PC-3 (cell line): ENCODE measurements at regions not wholly inside any gene's neighbourhood (a gene's known extent, or its start where the extent isn't known, plus 50 kb on each side); places are given as distances from the start of the nearest gene placed in this dataset.

Source experiments
- ATAC-seq: fragments of 200-7000 bp; cut with Tn5 transposase; 2 replicates; pipeline ENCODE4 v1.9.1; 2020; ENCODE audit warnings: mild to moderate bottlenecking, moderate library complexity
- BruUV-seq: library from RNA; stranded (reverse); fragments of 400-500 nt; replicated peaks from 2 replicates; lab custom pipeline; 2021; lab: Mats Ljungman, UMichigan
- CTCF ChIA-PET: fragments of 300-600 bp; sonication (Branson Sonifier 250); formaldehyde crosslinking; loops from one replicate; lab custom pipeline; 2022; ENCODE audit warnings: antibody characterized with exemption; lab: Charles Lee
- POLR2A ChIA-PET: fragments of 300-600 bp; sonication (Branson Sonifier 250); formaldehyde crosslinking; loops from one replicate; lab custom pipeline; 2022; ENCODE audit warnings: antibody characterized with exemption; ENCODE audit not compliant: unreplicated experiment; lab: Charles Lee
- DNase-seq: peaks from one replicate; pipeline ENCODE4 v3.0.0-alpha.2; 2015
- H2AFZ ChIP-seq: fragments of 300-600 bp; sonication (generic); 2 replicates; pipeline ENCODE4 v1.6.0; 2016; ENCODE audit warnings: antibody characterized with exemption, low read length
- H3F3A ChIP-seq: fragments of 300-600 bp; sonication (generic); one replicate; pipeline ENCODE4 v1.6.0; 2017; ENCODE audit warnings: antibody characterized with exemption, low read length, control low read depth, mild to moderate bottlenecking; ENCODE audit not compliant: unreplicated experiment
- H3K27ac ChIP-seq: fragments of 300-600 bp; sonication (generic); 2 replicates; pipeline ENCODE4 v1.5.1; 2016; ENCODE audit warnings: mild to moderate bottlenecking, low read length
- H3K27me3 ChIP-seq: fragments of 300-600 bp; sonication (generic); 2 replicates; pipeline ENCODE4 v1.6.1; 2016; ENCODE audit warnings: low read length, mixed read lengths
- H3K36me3 ChIP-seq: fragments of 300-600 bp; sonication (generic); 2 replicates; pipeline ENCODE4 v1.6.1; 2016; ENCODE audit warnings: low read depth, mixed run types, low read length, mixed read lengths
- H3K4me1 ChIP-seq: fragments of 300-600 bp; sonication (generic); 2 replicates; pipeline ENCODE4 v1.5.1; 2016; ENCODE audit warnings: low read length; ENCODE audit not compliant: insufficient read depth
- H3K4me2 ChIP-seq: fragments of 300-600 bp; sonication (generic); 2 replicates; pipeline ENCODE4 v1.6.0; 2016; ENCODE audit warnings: low read length
- H3K4me3 ChIP-seq: fragments of 300-600 bp; sonication (generic); 2 replicates; pipeline ENCODE4 v1.5.1; 2016; ENCODE audit warnings: mild to moderate bottlenecking, low read length, mixed read lengths
- H3K79me2 ChIP-seq: fragments of 300-600 bp; sonication (generic); 2 replicates; pipeline ENCODE4 v1.6.1; 2017; ENCODE audit warnings: low read length, mixed read lengths
- H3K9ac ChIP-seq: fragments of 300-600 bp; sonication (generic); 2 replicates; pipeline ENCODE4 v1.6.0; 2016; ENCODE audit warnings: mild to moderate bottlenecking, low read length
- H3K9me2 ChIP-seq: fragments of 300-600 bp; sonication (generic); replicated peaks from 2 replicates; pipeline ENCODE4 v1.6.1; 2016; ENCODE audit warnings: mixed run types, low read length, mixed read lengths
- H3K9me3 ChIP-seq: fragments of 300-600 bp; sonication (generic); 2 replicates; pipeline ENCODE4 v1.6.1; 2016; ENCODE audit warnings: low read length, mixed read lengths
- H4K20me1 ChIP-seq: fragments of 300-600 bp; sonication (generic); 2 replicates; pipeline ENCODE4 v1.6.1; 2016; ENCODE audit warnings: low read length, mixed read lengths
- EZH2 ChIP-seq: fragments of 300-600 bp; sonication (generic); IDR thresholded peaks from one replicate; pipeline ENCODE4 v1.6.1; 2017; ENCODE audit warnings: antibody characterized with exemption, mild to moderate bottlenecking, low read length; ENCODE audit not compliant: unreplicated experiment
- EZH2phosphoT487 ChIP-seq: fragments of 300-600 bp; sonication (generic); IDR thresholded peaks from 2 replicates; pipeline ENCODE4 v1.6.1; 2018; ENCODE audit warnings: mild to moderate bottlenecking, antibody characterized with exemption, low read length, borderline replicate concordance
- intact Hi-C: fragments of 100-400 bp; cut with micrococcal nuclease; formaldehyde crosslinking; loops from 2 replicates; pipeline ENCODE4 v1.9.0; 2023
- TF ChIP-seq, protein P1 (sequence below): fragments of 300-600 bp; sonication (generic); conservative IDR thresholded peaks from 2 replicates; pipeline ENCODE4 v1.5.1; 2017; ENCODE audit warnings: antibody characterized with exemption, low read depth, mild to moderate bottlenecking, low read length

DNA sequence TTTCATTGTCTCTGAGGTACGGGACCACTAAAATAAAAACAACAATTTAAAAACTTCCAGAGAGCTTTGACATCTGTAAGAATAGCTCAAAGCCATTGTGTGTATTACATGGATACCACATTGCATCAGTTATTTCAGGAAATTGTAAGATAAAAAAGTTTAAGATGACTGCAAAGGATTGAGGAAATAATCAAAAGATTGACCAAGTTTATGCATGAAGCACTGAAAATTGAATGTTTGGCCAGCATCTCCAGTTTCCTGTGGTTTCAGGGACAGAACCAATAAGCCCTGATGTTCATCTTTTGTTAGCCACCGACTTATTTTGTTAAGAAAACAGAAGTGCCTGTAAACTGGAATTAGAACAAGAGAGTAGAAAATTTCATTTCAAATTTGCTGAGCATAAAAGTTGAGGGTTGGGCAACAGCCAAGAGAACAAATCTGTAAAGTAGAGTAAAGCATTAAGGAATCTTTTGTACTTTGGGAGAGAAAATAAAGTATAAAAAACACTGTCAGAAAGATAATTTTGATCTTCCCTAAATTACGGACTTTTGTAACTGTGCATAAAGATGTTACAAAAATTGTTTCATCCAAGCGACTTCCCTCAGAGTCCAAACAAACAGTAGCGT, 211.5 kb upstream of the P2RY1 start:
- Histone ChIP-seq H4K20me1 (no peaks in the 10 kb centered on the region), H3K36me3 (no peaks in the 10 kb centered on the region), H3K27ac (no peak overlapping the region), H3F3A (no peaks in the 10 kb centered on the region), H3K9ac (no peak overlapping the region), H3K4me2 (no peak overlapping the region), H2AFZ (no peak overlapping the region), H3K4me3 (no peak overlapping the region), H3K79me2 (no peaks in the 10 kb centered on the region), H3K4me1 (no peaks in the 10 kb centered on the region), H3K9me3 (no peaks in the 10 kb centered on the region), H3K9me2 (no peaks in the 10 kb centered on the region), H3K27me3 (peaks cover 59% of the 10 kb centered on the region)
- CTCF ChIA-PET, result no interaction called here
- POLR2A ChIA-PET, result no interaction called here
- no peak for DNase-seq
- no peak for ATAC-seq
- TF ChIP-seq EZH2phosphoT487 (no peak), EZH2 (no peak)
- TF ChIP-seq, protein P1, sequence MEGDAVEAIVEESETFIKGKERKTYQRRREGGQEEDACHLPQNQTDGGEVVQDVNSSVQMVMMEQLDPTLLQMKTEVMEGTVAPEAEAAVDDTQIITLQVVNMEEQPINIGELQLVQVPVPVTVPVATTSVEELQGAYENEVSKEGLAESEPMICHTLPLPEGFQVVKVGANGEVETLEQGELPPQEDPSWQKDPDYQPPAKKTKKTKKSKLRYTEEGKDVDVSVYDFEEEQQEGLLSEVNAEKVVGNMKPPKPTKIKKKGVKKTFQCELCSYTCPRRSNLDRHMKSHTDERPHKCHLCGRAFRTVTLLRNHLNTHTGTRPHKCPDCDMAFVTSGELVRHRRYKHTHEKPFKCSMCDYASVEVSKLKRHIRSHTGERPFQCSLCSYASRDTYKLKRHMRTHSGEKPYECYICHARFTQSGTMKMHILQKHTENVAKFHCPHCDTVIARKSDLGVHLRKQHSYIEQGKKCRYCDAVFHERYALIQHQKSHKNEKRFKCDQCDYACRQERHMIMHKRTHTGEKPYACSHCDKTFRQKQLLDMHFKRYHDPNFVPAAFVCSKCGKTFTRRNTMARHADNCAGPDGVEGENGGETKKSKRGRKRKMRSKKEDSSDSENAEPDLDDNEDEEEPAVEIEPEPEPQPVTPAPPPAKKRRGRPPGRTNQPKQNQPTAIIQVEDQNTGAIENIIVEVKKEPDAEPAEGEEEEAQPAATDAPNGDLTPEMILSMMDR, result no peak
- intact Hi-C loops, result no loop called here
- no TSS peak for BruUV-seq

DNA sequence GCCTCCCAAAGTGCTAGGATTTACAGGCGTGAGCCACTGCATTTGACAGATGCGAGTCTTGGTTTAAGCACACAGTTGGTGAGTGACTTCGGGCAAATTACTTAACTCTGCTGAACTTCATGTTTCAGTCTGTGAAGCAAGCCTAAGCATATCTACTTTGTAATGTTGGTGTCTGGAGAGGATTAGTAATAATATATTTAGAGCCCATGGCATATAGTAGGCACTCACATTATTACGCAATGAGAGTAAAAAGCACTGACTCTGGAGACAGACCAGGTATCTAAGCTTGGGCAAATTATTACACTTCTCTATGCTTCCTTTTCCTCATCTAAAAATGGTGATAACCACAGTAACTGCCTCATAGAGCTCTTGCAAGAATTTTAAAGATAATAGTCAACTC, 208.7 kb upstream of the P2RY1 start:
- no peaks in the 10 kb centered on the region for H4K20me1 ChIP-seq
- ATAC-seq (no peak), DNase-seq (no peak)
- H3K9me3 ChIP-seq, result no peaks in the 10 kb centered on the region
- TF ChIP-seq, protein P1, result no peak
- TF ChIP-seq EZH2, result no peak
- no peak for TF ChIP-seq EZH2phosphoT487
- peaks cover 59% of the 10 kb centered on the region for H3K27me3 ChIP-seq
- no peak overlapping the region for H2AFZ ChIP-seq
- ChIA-PET CTCF (no interaction called here), POLR2A (no interaction called here)
- no peaks in the 10 kb centered on the region for H3K4me1 ChIP-seq
- intact Hi-C loops, result no loop called here
- no TSS peak for BruUV-seq
- no peak overlapping the region for H3K4me3 ChIP-seq
- no peaks in the 10 kb centered on the region for H3K79me2 ChIP-seq
- H3F3A ChIP-seq, result no peaks in the 10 kb centered on the region
- no peak overlapping the region for H3K4me2 ChIP-seq
- no peak overlapping the region for H3K9ac ChIP-seq
- H3K9me2 ChIP-seq, result no peaks in the 10 kb centered on the region
- H3K36me3 ChIP-seq, result no peaks in the 10 kb centered on the region
- H3K27ac ChIP-seq, result no peak overlapping the region

DNA sequence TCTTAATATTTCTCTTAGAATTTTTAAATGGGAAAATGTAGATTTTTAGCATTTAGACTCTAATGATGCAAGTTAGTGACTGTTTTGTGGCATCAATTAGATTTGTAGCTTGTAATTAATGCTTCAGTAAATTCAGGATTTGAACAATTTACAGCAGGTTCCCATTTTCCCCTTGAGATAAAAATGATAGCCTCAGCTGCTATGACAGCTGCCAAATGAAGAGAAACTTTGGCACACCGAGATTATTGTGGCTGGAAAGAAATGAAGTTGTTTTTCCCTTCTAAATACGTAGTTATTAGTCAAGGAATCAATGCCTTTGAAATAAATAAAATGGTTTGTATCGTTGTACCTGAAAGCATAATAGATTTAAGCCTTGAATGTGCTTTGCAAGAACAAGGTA, 206.4 kb upstream of the P2RY1 start:
- intact Hi-C loops, result no loop called here
- no peaks in the 10 kb centered on the region for H3K9me2 ChIP-seq
- H4K20me1 ChIP-seq, result no peaks in the 10 kb centered on the region
- peaks cover 44% of the 10 kb centered on the region for H3K27me3 ChIP-seq
- no peaks in the 10 kb centered on the region for H3F3A ChIP-seq
- no peak for TF ChIP-seq EZH2
- TF ChIP-seq, protein P1, result no peak
- TF ChIP-seq EZH2phosphoT487, result no peak
- no peak overlapping the region for H3K4me3 ChIP-seq
- H3K9me3 ChIP-seq, result no peaks in the 10 kb centered on the region
- no peak for ATAC-seq
- no peaks in the 10 kb centered on the region for H3K36me3 ChIP-seq
- H3K4me1 ChIP-seq, result no peaks in the 10 kb centered on the region
- no peak overlapping the region for H3K9ac ChIP-seq
- no peak overlapping the region for H3K27ac ChIP-seq
- no peaks in the 10 kb centered on the region for H3K79me2 ChIP-seq
- ChIA-PET CTCF (no interaction called here), POLR2A (no interaction called here)
- no peak for DNase-seq
- H3K4me2 ChIP-seq, result no peak overlapping the region
- no TSS peak for BruUV-seq
- no peak overlapping the region for H2AFZ ChIP-seq
